ENCODE measurements at regions not wholly inside any gene's neighbourhood (a gene's known extent, or its start where the extent isn't known, plus 50 kb on each side); places are given as distances from the start of the nearest gene placed in this dataset.

- TF ChIP-seq CHD2 (IDR thresholded peaks at IDR 0.05; ENCODE audit: low read length, partially characterized antibody) (no peak), BCL3 (IDR thresholded peaks at IDR 0.05) (no peak), POLR2A (IDR thresholded peaks at IDR 0.05; ENCODE audit: low read length) (no peak)
Measured at GRCh38 chr4:189792924-189793618, 147.6 kb upstream of the FRG1 start.

Measured in A549 (cell line).